Ramos (cell line): ENCODE measurements at regions not wholly inside any gene's neighbourhood (a gene's known extent, or its start where the extent isn't known, plus 50 kb on each side); places are given as distances from the start of the nearest gene placed in this dataset.

Experiments used
- in situ Hi-C: fragments of 300-500 bp; cut with MboI; formaldehyde crosslinking; loops from one replicate; pipeline ENCODE4 v1.14.3; 2022; ENCODE audit warnings: low sequenced_read_pairs; ENCODE audit not compliant: unreplicated experiment

GRCh38 chr20:21835042-21835441, 129.6 kb downstream of the PAX1 start:
- in situ Hi-C loops: no loop called here

DNA sequence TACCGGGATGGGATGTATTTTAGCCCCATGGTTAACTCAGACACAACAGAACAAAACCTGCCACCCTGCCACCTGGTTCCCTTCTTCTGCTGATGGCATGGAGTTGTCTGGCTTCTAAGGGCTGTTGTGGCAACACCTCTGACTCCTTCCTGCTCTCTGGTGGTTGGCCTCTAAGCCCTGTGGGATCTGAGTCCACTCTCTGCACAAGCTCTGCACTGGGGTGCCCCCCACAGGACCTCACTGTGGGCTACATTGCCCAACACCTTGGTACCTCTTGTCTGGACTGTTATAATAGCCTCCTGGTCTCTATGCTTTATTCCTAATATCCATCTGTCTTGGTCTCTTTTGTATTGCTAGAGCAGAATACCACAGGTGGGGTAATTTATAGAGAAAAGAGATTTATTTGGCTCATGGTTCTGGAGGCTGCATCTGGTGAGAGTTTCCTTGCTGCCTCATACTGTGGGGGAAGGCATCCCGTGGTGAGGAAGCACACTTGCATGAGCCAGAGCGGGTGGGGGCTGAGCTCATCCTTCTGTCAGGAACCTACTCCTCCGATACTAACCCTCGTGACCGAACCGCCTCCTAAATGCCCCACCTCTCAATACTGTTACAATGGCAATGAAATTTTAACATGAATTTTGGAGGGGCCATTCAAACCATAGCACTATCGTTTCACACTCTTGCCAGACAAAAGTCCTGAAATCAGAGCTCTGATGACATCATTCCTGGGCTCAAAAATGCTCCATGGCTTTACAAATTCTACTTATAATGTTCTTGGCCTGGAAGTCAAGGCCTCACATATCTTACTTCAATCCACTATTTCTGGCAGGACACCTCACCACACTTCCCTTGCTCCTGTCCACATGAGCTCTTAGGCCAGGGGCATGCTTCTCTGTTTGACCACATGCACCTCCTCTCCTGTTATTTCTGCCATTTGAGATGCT, 127.2 kb downstream of the PAX1 start:
- in situ Hi-C loops: no loop called here

DNA sequence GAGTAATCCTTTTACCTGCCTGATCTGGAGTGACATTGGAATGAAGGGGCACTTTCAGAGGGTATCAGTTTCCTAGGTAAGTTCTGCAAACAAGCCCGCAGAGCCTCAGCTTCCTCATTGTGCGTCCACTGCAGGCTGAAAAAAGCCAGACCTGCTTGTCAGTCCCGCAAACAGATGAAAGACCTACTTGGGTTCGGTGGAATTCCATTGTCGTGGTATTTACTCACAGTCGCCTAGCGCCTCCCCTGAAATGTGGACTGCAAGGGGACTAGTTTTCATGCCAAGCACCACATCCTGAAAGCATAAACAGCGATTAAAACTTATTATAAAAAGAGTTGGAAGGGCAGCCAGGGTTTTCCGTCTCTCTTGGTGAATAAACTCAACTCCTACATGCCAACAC, 121.5 kb downstream of the PAX1 start:
- in situ Hi-C loops: no loop called here

DNA sequence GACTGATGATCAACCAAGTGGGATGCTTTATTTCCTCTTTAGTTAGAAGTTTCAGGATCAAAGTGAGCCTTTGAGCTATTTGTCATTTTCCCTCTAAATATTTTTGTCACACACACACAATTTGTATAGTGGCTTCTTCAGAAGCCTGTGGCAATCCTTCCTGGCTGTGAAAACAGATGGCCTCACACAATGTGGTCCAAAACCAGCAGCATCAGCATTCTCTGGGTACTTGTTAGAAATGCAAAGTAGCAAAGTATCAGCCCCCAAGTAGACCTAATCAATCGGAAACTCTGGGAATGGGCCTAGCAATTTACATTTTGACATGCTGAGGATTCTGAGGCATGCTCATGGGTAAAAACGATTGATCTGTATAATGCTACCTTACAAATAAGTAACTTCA, 115.9 kb downstream of the PAX1 start:
- in situ Hi-C loops: no loop called here

DNA sequence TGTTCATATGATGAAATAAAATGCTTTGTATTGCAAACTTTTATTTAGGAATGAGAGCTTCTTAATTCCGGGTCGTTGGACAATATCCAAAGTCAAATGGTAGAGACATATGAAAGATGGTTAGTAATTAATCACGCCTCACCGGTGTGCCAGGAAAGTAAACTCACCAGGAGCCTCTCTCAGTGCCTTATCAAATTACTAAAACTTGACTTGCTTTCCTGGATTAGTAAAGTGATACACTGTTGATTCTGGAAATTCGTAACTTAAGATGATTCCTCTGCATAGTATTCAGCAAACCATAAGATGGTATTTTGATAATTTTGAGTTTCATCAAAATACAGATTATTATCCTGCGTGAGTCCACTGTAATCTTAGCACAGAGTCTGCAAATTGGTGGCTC, 115.2 kb downstream of the PAX1 start:
- in situ Hi-C loops: no loop called here

DNA sequence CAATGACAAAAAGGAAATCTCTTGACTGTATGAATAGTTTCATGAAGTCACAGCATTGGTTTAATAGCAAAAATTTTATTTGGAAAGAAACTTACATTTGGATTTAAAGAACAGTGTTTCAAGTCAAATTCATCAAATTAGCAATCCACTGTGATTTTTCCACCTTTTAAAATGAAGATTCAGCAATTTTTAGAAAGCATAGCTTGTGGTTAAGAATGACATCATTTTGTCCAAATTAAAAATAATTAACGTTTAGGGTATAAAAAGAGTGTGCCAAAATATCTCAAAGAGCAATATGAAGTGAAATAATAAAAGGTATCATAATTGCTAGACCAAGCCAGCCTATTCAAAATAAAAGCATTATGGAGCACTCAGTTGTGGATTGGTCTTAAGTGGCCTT, 114.6 kb downstream of the PAX1 start:
- in situ Hi-C loops: no loop called here

GRCh38 chr20:21812379-21812778, 106.9 kb downstream of the PAX1 start:
- in situ Hi-C loops: no loop called here

DNA sequence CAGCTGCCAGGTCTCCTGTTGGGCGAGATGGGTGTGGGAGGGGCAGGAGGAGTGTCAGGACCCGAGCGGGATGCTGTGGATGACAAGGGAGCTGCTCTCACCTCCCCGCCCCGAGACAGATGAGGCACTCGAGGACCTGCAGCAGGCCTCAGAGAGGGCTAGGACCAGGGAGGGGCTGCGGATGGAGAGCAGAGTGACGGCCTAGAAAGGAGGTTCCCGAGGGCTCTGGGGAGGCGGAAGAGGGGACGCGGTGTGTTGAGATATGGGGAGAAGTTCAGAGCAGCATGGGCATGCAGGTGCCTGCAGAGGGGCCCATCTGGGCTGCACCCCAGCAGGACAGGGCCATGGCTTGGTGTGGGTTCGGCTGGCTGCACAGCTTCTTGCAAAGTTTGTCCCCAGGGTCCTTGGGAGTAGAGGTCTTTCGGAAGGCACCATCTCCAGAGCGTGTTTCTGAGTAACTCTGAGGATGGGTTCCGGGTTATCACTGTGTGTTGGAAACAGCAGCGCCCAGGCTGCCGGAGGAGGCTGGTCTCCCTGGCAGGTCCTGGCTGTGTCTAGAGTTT, 104.6 kb downstream of the PAX1 start:
- in situ Hi-C loops: no loop called here

- in situ Hi-C loops: no loop called here
Measured at GRCh38 chr20:21808863-21809664, 103.6 kb downstream of the PAX1 start.

GRCh38 chr20:21808139-21808538, 102.7 kb downstream of the PAX1 start:
- in situ Hi-C loops: no loop called here

GRCh38 chr20:21804802-21805201, 99.3 kb downstream of the PAX1 start:
- in situ Hi-C loops: no loop called here

- in situ Hi-C loops: no loop called here
Measured at GRCh38 chr20:21801193-21801592, 95.7 kb downstream of the PAX1 start.

GRCh38 chr20:21798384-21798783, 92.9 kb downstream of the PAX1 start:
- in situ Hi-C loops: no loop called here

GRCh38 chr20:21796059-21796458, 90.6 kb downstream of the PAX1 start:
- in situ Hi-C loops: no loop called here

DNA sequence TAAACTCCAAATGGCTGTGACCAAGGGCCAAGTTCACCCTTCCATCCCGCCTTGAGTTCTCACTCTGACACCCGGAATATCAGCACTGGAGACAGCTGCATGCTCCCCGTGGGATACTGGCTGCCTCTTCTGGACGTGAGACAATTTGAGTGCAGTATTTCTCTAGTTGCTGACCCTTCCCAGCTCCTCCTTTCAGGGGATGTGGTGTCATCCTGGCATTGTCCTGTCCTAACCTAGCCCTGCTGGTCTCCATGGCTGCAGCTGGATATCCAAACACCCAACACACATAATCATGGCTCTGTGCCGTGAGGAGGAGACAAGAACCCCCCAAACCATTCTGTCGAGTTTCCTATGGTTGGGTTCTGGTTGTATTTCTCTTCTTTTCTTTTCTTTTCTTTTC, 82.6 kb downstream of the PAX1 start:
- in situ Hi-C loops: no loop called here

GRCh38 chr20:21781446-21782075, 76.1 kb downstream of the PAX1 start:
- in situ Hi-C loops: no loop called here

DNA sequence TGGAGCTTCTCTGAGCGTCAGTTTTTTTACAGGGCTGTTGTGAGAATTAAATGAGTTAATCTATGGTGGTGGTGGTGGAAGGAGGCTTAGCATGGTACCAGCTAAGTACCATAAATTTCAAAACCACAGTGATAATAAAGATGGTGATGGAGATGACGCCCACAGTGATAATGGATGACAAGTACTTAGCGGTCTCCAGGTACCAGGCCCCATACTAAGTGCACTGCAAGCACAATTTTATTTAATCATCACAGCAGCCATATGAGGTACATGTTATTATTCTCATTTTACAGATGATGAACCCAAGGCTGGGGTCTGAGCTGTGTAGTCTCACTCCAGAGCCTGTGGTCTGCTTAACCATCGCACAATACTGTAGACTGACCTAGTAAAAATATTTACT, 75.1 kb downstream of the PAX1 start:
- in situ Hi-C loops: no loop called here
